AG04450 (cell line): ENCODE measurements at regions not wholly inside any gene's neighbourhood (a gene's known extent, or its start where the extent isn't known, plus 50 kb on each side); places are given as distances from the start of the nearest gene placed in this dataset.
"Not testable (repeated sequence)": the region's sequence is repeated elsewhere in the genome, so short reads cannot be mapped to it uniquely, and the experiment has no call there.

Experiments used
- CTCF ChIA-PET: fragments of 300-600, 350-600 bp; formaldehyde crosslinking; extraction: SDS; loops from one replicate; lab custom pipeline; 2022; ENCODE audit warnings: antibody characterized with exemption, inconsistent platforms; lab: Charles Lee
- POLR2A ChIA-PET: fragments of 350-600 bp; formaldehyde crosslinking; extraction: SDS; loops from one replicate; lab custom pipeline; 2021; ENCODE audit warnings: antibody characterized with exemption, inconsistent platforms; lab: Yijun Ruan, JAX
- DNase-seq: peaks from one replicate; pipeline ENCODE4 v3.0.0-alpha.2; 2011; ENCODE audit warnings: low read depth, low spot score
- H3K27ac ChIP-seq: one replicate; pipeline ENCODE4 v1.5.1; 2012; ENCODE audit warnings: low read depth, low read length, control low read depth
- H3K27me3 ChIP-seq: one replicate; pipeline ENCODE4 v1.6.0; 2012; ENCODE audit warnings: low read length; ENCODE audit not compliant: control insufficient read depth, insufficient read depth
- H3K4me3 ChIP-seq: 2 replicates; pipeline ENCODE4 v1.5.1; 2011; ENCODE audit warnings: mild to moderate bottlenecking, low read depth, low read length, control low read depth
- H3K9me3 ChIP-seq: 2 replicates; pipeline ENCODE4 v1.5.1; 2012; ENCODE audit warnings: low read length; ENCODE audit not compliant: control insufficient read depth, insufficient read depth
- TF ChIP-seq, protein P1 (sequence below): IDR thresholded peaks from 2 replicates; pipeline ENCODE4 v1.5.1; 2011; ENCODE audit warnings: low read depth, low read length, control low read depth, inconsistent platforms

DNA sequence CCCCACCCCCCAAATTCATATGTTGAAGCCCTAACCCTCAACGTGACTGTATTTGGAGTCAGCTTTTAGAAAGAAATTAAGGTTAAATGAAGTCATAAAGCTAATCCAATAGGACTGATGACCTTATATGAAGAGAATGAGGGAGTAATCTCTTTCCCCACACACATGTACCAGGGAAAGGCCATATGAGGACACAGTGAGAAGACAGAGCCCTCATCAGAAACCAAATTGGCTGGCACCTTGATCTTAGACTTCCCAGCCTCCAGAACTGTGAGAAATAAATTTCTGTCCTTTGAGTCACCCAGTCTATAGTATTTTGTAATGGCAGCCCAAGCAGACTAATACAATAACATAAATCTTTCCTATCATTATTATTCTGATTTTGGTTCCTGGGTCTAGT is 194.7 kb upstream of the NANOGP8 start:
- no peaks in the 10 kb centered on the region for H3K27me3 ChIP-seq
- ChIA-PET CTCF (no interaction called here), POLR2A (no interaction called here)
- no peak for DNase-seq
- no peak overlapping the region for H3K27ac ChIP-seq
- H3K4me3 ChIP-seq, result no peak overlapping the region
- peaks cover 17% of the 10 kb centered on the region for H3K9me3 ChIP-seq
- TF ChIP-seq, protein P1, sequence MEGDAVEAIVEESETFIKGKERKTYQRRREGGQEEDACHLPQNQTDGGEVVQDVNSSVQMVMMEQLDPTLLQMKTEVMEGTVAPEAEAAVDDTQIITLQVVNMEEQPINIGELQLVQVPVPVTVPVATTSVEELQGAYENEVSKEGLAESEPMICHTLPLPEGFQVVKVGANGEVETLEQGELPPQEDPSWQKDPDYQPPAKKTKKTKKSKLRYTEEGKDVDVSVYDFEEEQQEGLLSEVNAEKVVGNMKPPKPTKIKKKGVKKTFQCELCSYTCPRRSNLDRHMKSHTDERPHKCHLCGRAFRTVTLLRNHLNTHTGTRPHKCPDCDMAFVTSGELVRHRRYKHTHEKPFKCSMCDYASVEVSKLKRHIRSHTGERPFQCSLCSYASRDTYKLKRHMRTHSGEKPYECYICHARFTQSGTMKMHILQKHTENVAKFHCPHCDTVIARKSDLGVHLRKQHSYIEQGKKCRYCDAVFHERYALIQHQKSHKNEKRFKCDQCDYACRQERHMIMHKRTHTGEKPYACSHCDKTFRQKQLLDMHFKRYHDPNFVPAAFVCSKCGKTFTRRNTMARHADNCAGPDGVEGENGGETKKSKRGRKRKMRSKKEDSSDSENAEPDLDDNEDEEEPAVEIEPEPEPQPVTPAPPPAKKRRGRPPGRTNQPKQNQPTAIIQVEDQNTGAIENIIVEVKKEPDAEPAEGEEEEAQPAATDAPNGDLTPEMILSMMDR, result no peak

GRCh38 chr15:35271371-35272043 is 186.4 kb upstream of the NANOGP8 start:
- H3K9me3 ChIP-seq, result no peaks in the 10 kb centered on the region
- H3K27me3 ChIP-seq, result no peaks in the 10 kb centered on the region
- H3K4me3 ChIP-seq, result no peak overlapping the region
- CTCF ChIA-PET, result interaction anchor here (1.1 to 1.3 kb wide), 2 partner anchors 9 to 339 kb away, joined by 3 read pairs; no protein-coding TSS in a partner anchor
- H3K27ac ChIP-seq, result no peak overlapping the region
- TF ChIP-seq, protein P1, result no peak
- DNase-seq, result no peak
- POLR2A ChIA-PET, result no interaction called here

GRCh38 chr15:35260941-35261340 is 175.8 kb upstream of the NANOGP8 start:
- Histone ChIP-seq H3K27me3 (no peaks in the 10 kb centered on the region), H3K27ac (no peak overlapping the region), H3K4me3 (no peak overlapping the region), H3K9me3 (no peaks in the 10 kb centered on the region)
- no peak for DNase-seq
- CTCF ChIA-PET, result no interaction called here
- POLR2A ChIA-PET, result no interaction called here
- TF ChIP-seq, protein P1, result no peak

DNA sequence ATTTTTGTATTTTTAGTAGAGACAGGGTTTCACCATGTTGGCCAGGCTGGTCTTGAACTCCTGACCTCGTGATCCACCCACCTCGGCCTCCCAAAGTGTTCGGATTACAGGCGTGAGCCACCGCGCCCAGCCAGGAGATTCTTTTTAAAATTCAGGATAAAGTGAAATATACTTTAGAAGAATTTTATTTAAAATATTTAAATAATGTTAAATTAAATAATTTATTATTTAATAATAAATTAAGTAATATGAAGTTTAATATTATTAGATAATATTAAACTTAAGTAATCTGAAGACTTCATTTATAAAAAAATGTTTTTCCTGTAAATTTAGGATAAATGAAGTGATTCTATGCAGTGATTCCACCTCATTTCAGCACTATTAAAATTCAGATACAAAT is 175.2 kb upstream of the NANOGP8 start:
- H3K4me3 ChIP-seq, H3K9me3 ChIP-seq, H3K27me3 ChIP-seq, DNase-seq, H3K27ac ChIP-seq, POLR2A ChIA-PET: not testable (repeated sequence)
- CTCF ChIA-PET, result interaction anchor here (1.5 kb wide), 1 partner anchor 29 kb away, joined by 4 read pairs; no protein-coding TSS in a partner anchor

- H3K27me3 ChIP-seq, result no peaks in the 10 kb centered on the region
- no peak for DNase-seq
- H3K27ac ChIP-seq, result no peak overlapping the region
- POLR2A ChIA-PET, result no interaction called here
- no peaks in the 10 kb centered on the region for H3K9me3 ChIP-seq
- CTCF ChIA-PET, result no interaction called here
- TF ChIP-seq, protein P1, result no peak
- H3K4me3 ChIP-seq, result no peak overlapping the region
These were observed 171.5 kb upstream of the NANOGP8 start for GRCh38 chr15:35256551-35256950.
